Sigmoid colon (tissue), 4 donors: ENCODE measurements at regions not wholly inside any gene's neighbourhood (a gene's known extent, or its start where the extent isn't known, plus 50 kb on each side); places are given as distances from the start of the nearest gene placed in this dataset.

Source experiments
- CTCF ChIP-seq, 4 experiments: fragments of 450-650 bp in 3 of 4; fragments of 200-600 bp in 1 of 4; IDR thresholded peaks; one replicate each; pipeline ENCODE4 v1.5.1; 2016 to 2019; ENCODE audit warnings: antibody characterized with exemption in 4 of 4, mild to moderate bottlenecking in 3 of 4, moderate library complexity in 2 of 4
- POLR2AphosphoS5 ChIP-seq, 4 donors: sonication (generic); formaldehyde crosslinking; IDR thresholded peaks; one replicate each; pipeline ENCODE4 v1.6.1; 2017; ENCODE audit warnings: antibody characterized with exemption in 4 of 4

DNA sequence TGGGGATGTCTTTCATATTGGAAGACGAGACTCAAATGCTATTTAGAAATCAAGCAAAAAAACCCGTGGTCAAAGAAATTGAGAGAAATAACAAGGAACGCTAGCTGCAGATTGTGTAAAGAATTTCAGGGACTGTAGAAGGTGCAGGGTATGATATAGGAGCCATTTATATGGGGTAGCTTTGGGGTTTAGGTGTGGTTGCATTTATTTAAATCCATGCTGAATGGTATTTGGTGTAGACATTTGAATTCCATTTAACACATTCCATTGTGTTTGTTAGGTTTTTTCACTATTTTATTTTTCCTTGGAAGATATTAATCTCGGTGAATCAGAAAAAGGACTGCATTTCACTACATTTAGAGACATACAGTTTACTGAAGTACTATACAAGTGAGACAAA lies 341.0 kb upstream of the GALNTL6 start:
- TF ChIP-seq CTCF (IDR thresholded peaks at IDR 0.05): no peak
- no peak for TF ChIP-seq POLR2AphosphoS5 (IDR thresholded peaks at IDR 0.05)
